HG03354 (cell line): ENCODE measurements at regions not wholly inside any gene's neighbourhood (a gene's known extent, or its start where the extent isn't known, plus 50 kb on each side); places are given as distances from the start of the nearest gene placed in this dataset.

ENCODE experiments used
- ATAC-seq: cut with Tn5 transposase; IDR thresholded peaks from one replicate; pipeline ENCODE4 v1.9.1; 2021; ENCODE audit warnings: mild to moderate bottlenecking; ENCODE audit not compliant: unreplicated experiment, poor library complexity, severe bottlenecking

DNA sequence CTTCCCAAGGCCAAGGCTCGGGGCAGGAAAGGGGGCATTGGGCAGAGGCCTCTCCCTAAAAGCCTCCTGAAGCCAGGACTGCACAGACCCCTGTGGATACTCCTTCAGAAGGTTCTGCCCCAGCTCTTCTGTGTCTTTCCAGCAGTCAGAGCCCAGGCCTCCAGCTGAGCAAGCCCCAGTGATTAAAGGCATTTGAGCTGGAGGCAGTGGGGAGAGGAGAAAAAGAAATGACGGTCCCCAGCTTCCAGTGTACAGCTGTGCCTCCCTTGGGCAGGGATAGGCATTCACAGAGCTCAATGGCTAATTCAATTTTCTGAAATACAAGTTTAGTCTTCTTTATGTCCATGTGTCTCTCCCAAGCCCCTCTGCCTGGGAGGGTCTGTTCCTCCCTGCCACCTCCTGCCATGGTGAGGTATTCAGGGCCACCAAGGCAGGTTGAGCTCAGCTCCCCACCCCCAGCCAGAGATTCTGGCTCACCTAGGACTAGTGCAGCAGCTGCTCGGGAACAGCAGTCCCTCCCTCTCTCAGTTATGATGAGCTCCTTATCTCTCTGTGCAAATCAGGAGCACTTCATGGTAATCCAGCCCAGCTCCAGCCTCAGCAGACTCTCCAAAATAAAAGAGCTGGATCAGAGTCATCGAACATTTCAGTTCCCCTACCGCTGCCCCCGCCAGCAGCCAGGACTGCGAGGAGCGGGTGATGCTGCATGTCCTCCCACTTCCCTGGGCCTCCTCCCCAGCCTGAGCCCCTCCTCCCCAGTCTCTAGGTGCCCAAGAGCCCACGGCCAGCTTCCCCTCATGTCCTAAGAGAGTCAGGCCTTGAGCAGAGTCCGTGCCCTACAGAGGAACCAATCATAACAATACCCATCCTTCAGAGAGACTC, 208.4 kb upstream of the ZC3H12A start:
- ATAC-seq, result no peak

DNA sequence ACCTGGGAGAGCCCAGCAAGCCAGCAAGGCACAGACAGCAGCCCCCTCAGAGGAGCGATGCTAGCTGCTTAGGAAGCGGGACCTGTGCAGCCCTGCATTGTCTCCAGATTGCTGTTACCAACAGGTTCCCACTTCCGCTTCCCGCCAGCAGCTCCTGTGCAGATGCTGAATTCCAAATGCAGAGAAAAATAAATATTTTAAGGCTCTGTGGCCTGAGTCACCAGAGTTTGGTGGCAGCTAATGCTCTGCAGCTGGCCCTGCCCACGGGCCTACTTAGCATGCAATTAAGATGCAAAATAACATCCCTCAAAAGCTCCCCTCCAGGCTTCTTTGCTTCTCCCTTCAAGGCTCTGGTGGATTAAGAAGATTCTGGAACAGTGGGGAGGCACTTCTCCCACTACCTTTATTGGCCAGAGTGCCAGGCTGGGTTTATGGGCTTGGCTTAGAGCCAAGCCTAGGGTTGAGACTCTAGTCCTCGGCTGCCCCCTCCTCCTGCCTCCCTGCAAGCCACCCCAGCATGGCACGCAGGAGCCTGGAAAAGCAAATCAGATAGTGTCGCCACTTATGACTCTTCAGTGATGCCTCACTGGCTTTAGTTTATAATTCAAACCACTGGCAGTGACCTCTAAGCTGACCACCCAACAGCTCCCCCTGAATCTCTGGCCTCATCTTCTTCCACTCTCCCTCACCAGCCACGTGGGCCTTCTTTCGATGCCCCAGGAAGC, 207.1 kb upstream of the ZC3H12A start:
- ATAC-seq, result no peak

DNA sequence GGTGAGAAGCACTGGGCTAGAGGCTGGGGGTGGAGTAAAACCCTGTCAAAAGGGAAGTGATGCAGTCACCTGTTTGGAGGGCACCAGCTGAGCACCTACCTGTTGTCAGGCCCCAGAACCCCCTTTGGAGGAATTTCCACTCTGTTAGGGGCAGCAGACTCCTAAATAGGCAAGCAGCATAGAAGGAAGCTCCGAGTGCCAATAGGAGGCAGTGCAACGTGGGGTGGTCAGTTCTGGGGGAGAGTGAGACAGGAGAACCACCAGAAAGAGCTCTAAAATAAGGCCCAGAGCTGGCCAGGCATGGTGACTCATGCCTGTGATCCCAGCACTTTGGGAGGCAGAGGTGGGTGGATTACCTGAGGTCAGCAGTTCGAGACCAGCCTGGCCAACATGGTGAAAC, 203.7 kb upstream of the ZC3H12A start:
- no peak for ATAC-seq

DNA sequence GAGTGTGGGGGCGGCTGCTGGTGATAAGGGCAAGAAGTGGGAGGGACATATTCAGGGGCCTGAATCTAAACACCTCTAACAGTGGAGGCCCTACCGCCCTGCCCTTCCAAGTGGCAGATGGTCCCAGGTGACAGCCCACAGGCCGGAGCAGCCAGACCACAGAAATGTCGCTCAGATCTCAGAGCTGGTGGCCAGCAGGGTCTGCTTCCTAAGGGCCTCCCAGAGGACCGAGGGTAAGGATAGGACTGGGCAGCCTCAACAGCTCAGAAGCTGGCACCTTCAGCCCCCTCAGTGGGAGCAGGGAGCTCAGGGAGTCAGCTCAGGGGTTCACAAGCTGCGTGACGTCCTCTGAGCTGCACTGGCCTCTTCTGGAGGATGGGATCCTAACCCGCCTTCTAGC, 201.8 kb upstream of the ZC3H12A start:
- no peak for ATAC-seq

DNA sequence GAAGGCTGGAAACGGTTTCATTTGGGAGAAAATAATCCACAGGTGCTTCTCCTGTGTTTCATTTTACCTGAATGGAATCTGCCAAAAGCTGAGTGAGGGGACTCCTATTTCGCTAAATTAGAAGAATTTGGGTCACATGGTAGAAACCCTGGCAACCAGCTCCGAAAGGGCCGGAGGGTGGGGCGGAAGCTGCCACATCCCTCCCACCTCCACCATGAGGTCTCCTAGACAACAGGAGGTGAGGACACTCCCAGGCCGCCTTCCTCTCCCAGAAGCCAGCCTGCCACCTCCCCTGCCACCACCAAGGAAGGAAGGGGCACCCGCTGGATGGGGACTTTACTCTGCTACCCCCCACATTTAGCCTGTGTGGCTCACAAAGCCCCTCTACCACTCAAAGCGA, 199.9 kb upstream of the ZC3H12A start:
- no peak for ATAC-seq

DNA sequence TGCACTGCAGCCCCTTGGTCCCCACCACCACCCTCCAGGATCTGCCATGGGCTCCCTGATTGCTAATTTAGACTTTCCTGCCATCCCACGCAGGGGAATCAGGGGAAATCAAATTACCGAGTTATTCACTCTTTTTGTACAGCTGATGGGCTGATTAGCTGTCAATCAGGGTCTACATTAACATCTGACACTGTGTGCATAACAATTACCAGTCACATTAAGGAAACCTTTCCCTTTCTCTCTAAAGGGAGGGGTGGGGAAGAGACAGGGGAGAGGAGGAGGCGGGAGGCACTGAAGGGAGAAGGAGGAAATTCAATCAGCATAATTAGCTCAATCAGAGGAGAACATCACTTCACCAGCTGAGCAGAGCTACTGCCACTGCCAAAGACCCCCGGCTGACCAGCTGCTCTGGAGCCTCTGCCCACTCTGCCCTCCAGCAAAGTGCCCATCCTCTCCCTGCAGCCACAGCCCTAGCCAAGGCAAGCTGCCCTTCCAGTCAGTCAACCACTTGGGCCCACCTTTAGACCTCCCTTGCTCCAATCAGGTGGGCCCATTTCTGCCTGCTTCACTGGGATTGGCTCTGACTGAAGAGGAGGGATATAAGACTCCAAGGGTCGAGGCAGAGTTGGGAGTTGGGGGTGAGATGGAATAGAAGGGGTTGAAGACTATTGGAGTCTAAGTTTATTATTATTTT, 199.3 kb upstream of the ZC3H12A start:
- ATAC-seq, result no peak

DNA sequence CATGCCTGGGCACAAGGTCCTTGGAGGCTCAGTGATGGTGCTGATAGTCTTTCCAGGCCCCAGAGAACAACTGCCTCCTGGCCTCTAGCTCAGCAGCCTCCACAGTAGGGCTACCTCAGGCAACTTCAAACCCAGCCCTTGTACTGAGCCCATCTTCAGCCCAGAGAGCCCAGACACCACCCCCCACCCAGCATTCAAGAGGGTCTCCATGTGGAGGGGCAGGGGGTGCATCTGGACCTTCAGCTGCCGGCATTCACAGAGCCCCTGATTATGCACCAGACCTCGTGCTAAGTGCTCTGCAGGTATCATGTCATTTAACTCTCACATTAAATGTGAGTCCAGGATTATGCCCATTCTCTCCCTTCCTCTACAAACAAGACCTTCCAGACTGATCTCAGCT, 197.0 kb upstream of the ZC3H12A start:
- ATAC-seq, result no peak

DNA sequence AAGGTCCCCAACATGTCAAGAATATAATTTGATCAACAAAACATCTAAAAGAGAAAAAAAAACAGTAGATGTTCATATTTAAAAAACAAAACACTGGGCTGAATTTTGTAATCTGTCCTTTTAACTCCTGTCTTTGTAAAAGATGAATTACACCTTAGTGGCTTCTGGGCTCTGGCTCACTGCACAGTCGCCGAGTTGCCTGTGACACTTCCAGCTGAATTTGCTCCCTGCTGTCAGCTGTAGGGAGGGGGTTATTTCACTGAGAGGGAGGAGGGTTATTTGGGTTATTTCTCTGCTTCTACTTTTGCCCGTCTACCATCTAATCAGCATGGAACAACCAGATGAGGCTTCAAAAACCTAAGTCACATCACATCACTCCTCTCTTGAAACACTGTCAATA, 193.0 kb upstream of the ZC3H12A start:
- ATAC-seq, result no peak

DNA sequence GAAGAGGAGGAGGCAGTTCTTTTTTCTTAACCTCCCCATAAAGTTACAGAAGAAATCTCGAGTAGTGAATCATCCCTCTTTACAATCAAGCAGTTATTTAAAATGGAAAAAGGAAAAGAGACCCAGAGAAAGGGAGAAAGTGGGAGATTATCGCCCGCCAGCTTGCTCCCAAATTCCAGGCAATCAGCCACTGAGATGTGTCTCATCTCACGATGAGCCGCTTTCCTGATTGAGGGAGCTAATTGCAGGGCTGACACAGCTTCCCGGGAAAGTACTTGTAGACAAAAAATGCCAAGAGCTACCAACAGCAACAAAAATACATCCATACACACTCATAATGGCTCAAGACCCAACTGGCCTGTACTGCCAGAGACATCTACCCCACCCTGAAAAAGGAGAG, 191.6 kb upstream of the ZC3H12A start:
- ATAC-seq, result no peak

DNA sequence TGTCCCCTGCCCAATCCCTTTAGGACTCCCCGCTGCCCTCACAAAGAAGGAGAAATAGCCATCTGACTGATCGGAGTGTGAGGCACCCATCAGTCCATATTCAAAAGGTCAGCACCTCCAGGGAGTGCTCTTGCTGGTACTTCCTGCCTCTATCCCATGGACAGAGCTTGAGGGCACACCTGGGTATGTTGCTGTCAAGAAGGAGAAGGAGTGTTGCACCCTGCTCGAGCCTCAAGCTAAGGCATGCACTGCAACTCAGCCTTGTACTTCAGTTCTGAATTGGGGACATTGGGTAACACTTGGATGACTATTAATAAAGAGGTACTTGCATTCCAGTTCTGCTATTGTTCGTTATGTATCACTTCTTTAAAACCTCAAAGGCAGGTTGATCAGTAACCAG, 190.3 kb upstream of the ZC3H12A start:
- ATAC-seq, result no peak

DNA sequence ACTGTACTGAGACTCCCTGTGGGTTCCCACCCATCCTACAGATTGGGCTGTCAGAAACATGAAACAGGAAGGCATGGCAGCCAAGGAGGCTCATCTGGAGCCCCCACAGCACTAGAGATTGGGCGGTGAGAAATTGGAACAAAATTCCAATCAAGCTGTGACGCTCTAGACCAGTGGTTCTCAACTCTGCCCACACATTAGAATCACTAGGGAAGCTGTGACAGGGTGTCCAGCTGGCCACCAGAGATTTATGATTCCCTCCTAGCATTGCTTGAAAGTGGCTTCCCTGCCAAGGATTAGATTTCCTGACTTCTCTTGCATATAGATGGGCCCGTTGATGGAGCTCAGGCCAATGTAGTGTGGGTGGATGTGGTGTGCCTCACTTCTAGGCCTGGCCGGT, 187.5 kb upstream of the ZC3H12A start:
- no peak for ATAC-seq

DNA sequence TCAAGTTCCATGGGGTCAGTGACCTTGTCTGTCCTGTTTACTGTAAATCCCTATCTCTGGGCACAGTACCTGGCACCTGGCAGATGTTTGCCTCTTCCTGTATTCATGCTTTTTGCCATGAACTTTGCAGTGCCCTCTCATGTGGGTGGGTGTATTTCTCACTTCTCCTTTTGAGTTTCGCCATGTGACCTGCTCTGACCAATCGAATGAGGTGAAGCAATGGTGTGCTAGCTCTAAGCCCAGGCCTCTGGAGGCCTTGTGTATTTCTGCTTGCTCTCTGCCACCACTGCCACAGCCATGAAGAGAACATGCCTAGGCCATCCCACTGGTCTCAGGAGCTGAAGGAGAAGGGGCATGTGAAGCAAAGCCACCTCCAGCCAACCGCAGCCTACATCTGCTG, 185.5 kb upstream of the ZC3H12A start:
- ATAC-seq, result peak; percentile 98

DNA sequence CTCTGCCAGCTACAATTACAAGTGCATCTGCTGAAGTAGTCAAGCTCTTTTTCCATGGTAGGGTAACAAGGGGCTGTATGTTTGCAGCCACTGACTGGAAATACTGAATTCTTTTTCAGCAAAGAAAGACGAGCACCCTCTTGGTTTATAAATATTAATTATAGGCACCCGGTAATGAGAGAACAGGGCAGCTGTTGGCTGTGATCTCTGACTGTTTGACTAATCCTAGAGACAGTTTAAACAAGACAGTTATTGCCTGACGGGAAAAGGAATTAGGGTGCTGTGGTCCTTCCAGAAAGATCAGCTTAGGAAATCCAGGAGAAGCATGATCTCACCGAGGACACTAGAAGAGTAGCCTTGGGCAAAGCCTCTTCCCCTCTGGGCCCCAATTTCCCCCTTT, 183.7 kb upstream of the ZC3H12A start:
- no peak for ATAC-seq

DNA sequence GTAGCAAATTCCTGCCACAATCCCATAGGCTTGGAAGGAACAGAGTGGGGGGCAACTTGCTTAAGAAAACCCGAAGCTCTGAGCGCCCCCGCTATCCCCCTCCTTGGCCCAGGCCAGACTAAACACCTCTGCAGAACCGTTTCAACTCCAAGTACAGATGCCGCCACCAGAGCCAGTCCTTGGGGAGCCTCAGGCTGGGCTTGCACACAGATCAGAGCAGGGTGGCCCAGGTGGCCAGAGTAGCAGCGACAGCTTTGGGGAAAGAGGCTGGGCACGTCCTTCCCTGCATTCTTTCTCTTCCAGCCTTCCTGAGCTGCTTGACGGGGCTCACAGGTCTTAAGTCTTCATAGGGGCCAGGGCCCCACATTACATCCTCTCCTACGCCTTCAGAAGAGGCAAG, 181.6 kb upstream of the ZC3H12A start:
- no peak for ATAC-seq

DNA sequence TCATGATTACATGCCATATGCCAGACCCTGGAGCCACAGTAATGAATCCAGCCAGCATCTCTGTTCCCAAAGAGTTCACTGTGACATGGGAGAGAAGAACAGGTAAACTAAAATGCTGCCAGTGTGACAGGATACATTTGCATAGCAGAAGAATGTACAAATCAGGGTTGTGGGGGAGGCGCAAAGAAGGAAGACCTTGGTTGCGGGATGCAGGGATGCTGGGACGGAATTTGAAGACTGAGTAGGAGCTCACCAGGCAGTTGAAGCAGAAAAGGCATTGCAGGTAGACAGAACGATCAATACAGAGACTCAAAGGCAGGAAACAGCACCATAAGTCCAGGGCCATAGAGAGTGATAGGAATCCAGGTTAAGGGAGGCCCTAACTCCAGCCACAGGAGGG, 180.3 kb upstream of the ZC3H12A start:
- ATAC-seq, result no peak

DNA sequence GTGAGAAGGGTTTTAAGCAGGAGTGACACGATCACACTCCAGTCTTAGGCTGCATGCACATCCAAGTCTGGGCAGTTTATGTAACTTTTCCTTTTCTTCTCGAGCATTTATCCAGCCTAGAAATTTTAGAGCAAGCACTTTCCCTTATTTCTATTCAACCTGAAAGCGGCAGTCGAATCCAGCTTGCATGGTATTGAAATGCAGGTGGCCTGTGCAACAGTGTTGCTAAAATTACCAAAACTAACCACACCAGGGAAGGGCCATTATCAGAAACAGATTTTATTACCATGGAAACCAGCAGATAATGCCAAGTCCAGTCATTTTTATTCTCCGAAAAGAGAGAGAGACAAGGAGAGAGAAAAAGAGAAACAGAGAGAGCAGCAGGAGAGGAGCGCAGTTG, 179.9 kb upstream of the ZC3H12A start:
- ATAC-seq, result no peak

DNA sequence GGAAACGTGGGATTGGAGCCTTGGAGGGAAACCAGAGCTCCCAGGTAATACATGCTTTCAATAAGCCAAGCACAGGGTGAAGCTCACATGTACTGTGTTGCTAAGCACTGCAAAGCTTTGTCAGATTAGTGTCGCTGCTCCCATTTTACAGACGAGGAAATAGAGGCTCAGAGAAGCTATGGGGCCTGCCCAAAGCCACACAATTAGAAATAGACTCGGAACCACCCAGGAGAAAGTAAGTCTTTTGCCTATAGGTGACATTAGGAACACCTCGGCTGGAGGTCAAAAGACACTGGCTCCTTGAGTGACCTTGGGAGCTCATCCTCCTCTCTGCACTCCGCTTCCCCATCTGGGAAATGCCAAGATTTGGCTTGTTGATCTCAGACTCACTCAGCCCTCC, 175.6 kb upstream of the ZC3H12A start:
- no peak for ATAC-seq

DNA sequence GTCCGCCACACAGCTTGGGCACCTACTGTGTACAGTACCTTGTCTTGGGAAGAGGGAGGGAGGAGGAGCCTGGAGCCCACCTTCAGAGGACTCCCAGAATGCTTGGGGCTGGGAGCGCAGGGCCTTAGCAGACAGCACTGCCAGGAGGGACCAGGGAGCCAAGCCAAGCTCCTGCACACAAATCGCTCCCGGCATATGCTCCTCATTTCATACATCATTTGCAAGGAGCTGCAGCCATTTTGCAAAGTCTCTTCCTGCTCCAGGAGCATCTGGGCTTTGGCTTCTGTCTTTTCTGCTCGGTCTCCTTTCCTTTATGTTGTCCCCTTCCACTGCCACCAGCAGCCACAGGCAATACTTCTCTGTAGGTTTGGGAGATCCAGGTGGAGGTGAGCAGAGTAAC, 175.2 kb upstream of the ZC3H12A start:
- ATAC-seq, result no peak

DNA sequence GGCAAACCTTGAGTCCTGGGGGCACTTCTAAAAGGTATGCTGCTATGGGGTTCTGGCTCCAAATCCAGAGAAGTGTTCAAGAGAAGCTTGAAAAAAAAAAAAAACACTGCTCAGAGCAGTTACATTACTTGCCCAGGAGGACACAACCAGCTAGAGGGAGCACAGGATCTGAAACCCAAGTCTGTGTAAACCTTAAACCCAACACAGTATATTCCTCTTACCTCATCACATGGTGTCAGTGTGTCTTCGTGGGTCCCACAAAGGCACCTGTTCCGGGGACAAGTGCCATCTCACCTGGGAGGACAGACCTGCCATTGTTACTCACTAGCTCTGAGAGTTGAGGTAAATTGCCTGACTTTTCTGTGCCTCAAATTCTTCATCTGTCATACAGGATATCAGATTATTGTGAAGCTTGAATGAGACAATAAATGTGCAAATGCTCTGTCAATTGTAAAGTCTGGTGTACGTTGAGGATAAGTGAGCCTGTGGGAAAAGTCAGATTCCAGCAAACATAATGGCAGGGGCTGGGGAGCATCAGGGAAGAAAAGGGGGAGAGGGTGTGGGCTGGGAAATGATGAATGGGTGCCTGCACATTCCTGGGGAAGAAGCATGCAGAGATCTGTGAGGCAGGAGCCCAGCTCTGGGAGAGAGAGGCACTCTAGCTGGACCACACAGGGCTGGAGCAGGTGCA, 170.4 kb upstream of the ZC3H12A start:
- no peak for ATAC-seq

DNA sequence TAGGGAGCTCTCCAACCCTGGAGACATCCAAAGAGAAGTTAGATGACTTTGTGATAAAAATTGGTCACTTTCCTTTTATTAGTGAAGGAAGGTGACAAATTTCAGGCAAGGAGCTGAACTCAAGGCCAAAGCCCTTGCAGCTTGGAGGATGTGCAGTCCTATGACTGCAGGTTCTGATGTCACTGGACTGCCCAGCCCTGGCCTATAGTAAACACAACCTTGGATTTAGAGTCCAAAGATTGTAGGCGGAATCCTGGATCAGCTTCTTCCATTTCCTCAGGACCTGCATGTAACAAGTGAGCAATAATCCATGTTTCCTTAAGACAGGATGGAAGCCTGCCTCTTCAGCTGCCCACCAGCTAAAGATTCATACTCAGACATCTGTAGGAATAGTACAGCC, 169.3 kb upstream of the ZC3H12A start:
- ATAC-seq, result no peak
